ENCODE measurements at regions not wholly inside any gene's neighbourhood (a gene's known extent, or its start where the extent isn't known, plus 50 kb on each side); places are given as distances from the start of the nearest gene placed in this dataset.

GRCh38 chr15:47614360-47615011, 102.8 kb upstream of the SEMA6D start:
- peak; percentile 2 for TF ChIP-seq CTCF (IDR thresholded peaks at IDR 0.05; ENCODE audit: low read depth, low read length)
- no peak for DNase-seq (ENCODE audit: extremely low read depth, low read depth)

- DNase-seq (ENCODE audit: extremely low read depth, low read depth): no peak
- no peak for TF ChIP-seq CTCF (IDR thresholded peaks at IDR 0.05; ENCODE audit: low read depth, low read length)
Measured at GRCh38 chr15:47616876-47617275, 100.4 kb upstream of the SEMA6D start.

- TF ChIP-seq CTCF (IDR thresholded peaks at IDR 0.05; ENCODE audit: low read depth, low read length): no peak
- DNase-seq (ENCODE audit: extremely low read depth, low read depth): no peak
Measured at GRCh38 chr15:47618241-47618640, 99.1 kb upstream of the SEMA6D start.

- TF ChIP-seq CTCF (IDR thresholded peaks at IDR 0.05; ENCODE audit: low read depth, low read length): no peak
- no peak for DNase-seq (ENCODE audit: extremely low read depth, low read depth)
Measured at GRCh38 chr15:47620960-47621681, 96.2 kb upstream of the SEMA6D start.

- no peak for DNase-seq (ENCODE audit: extremely low read depth, low read depth)
- TF ChIP-seq CTCF (IDR thresholded peaks at IDR 0.05; ENCODE audit: low read depth, low read length): no peak
Measured at GRCh38 chr15:47622055-47622454, 95.2 kb upstream of the SEMA6D start.

GRCh38 chr15:47624503-47624902, 92.8 kb upstream of the SEMA6D start:
- no peak for TF ChIP-seq CTCF (IDR thresholded peaks at IDR 0.05; ENCODE audit: low read depth, low read length)

GRCh38 chr15:47639042-47639441, 78.3 kb upstream of the SEMA6D start:
- no peak for TF ChIP-seq CTCF (IDR thresholded peaks at IDR 0.05; ENCODE audit: low read depth, low read length)
- DNase-seq (ENCODE audit: extremely low read depth, low read depth): no peak

More at GRCh38 chr15:47624503-47624902, 92.8 kb upstream of the SEMA6D start:
- DNase-seq (ENCODE audit: extremely low read depth, low read depth): no peak

All from AG09319 (cell line).